ENCODE measurements at regions not wholly inside any gene's neighbourhood (a gene's known extent, or its start where the extent isn't known, plus 50 kb on each side); places are given as distances from the start of the nearest gene placed in this dataset.

DNA sequence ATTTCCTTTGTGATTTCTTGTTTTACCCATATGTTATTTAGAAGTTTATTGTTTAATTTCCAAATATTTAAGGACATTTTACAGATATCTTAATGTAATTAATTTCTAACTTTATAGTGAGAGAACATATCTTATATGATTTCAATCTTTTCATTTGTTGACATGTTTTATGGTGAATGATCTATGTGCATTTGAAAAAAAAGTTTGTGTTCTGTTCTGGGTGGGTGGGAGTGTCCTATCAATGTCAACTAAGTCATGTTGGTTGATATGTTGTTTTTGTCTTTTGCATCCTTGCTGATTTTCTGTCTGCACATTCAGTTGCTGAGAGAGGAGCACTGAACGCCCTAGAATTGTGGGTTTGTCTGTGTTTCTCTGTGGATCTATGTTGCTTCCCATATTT is 50.3 kb upstream of the CBFA2T3 start:
- H3K4me3 ChIP-seq (ENCODE audit: low read depth, low read length): no peak overlapping the region
- DNase-seq (ENCODE audit: low read depth): no peak
- TF ChIP-seq, protein P1, sequence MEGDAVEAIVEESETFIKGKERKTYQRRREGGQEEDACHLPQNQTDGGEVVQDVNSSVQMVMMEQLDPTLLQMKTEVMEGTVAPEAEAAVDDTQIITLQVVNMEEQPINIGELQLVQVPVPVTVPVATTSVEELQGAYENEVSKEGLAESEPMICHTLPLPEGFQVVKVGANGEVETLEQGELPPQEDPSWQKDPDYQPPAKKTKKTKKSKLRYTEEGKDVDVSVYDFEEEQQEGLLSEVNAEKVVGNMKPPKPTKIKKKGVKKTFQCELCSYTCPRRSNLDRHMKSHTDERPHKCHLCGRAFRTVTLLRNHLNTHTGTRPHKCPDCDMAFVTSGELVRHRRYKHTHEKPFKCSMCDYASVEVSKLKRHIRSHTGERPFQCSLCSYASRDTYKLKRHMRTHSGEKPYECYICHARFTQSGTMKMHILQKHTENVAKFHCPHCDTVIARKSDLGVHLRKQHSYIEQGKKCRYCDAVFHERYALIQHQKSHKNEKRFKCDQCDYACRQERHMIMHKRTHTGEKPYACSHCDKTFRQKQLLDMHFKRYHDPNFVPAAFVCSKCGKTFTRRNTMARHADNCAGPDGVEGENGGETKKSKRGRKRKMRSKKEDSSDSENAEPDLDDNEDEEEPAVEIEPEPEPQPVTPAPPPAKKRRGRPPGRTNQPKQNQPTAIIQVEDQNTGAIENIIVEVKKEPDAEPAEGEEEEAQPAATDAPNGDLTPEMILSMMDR (IDR thresholded peaks at IDR 0.05; ENCODE audit: insufficient read depth, low read depth, low read length, missing control alignments): no peak

DNA sequence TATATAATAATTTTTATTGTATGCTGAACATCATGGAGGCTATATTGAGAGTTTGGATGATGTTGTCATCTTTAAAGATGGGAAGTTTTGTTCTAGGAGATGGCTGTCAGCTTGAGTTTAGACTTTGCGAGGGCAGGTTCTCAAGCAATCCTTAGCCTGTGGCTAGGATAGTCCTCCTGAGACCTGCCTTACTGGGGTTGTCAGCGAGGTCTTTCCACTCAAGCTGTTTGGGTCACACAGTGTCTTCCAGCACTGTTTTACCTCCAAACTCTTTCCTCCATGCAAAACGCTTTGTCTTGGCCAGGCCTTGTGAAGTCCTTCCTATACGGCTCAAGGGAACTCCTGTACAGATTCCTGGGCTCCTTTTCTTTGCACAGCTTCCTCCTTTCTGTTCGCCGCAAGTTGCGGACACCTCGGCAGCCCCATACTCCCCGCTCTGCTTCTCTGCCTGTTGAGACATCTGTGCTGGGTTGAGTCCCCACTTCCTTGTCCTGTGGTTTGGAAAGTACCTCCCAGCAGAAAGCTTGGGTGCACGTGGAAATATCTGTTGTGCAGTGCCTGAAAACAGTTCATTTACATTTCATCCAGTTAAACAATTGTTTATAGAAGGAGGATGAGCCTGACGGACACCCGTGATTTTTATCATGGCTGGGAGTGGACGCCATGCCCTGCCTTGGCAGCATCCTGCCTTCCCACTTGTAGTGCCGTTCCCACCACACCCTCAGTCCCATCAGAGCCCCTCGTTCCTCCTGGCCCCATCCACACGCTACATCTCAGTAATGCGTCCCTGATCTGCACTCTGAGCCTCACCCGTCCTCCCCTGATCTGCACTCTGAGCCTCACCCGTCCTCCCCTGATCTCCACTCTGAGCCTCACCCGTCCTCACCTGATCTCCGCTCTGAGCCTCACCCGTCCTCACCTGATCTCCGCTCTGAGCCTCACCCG is 55.0 kb upstream of the CBFA2T3 start:
- DNase-seq (ENCODE audit: low read depth): peak; percentile 88
- H3K4me3 ChIP-seq (ENCODE audit: low read depth, low read length): no peak overlapping the region
- TF ChIP-seq, protein P1 (IDR thresholded peaks at IDR 0.05; ENCODE audit: insufficient read depth, low read depth, low read length, missing control alignments): no peak

DNA sequence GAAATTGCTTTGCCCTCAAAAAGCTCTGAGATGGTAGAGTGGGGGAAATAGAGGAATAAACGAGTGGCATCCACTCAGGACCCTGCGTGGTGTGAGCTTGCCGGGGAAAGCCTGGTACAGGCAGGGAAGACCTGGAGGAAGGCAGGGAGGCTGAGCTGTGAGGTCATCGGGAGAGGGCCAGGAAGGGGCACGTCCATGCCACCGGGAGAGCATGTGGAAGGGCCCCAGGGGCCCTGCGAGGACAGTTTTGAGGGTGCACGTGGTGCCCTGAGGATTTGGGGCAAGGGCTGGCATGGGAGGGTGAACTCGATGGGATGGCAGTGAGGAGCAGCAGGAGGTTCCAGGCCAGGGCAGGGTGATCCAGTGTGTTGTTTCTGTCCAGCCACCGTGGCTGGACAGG is 56.3 kb upstream of the CBFA2T3 start:
- TF ChIP-seq, protein P1 (IDR thresholded peaks at IDR 0.05; ENCODE audit: insufficient read depth, low read depth, low read length, missing control alignments): no peak
- H3K4me3 ChIP-seq (ENCODE audit: low read depth, low read length): no peak overlapping the region
- no peak for DNase-seq (ENCODE audit: low read depth)

DNA sequence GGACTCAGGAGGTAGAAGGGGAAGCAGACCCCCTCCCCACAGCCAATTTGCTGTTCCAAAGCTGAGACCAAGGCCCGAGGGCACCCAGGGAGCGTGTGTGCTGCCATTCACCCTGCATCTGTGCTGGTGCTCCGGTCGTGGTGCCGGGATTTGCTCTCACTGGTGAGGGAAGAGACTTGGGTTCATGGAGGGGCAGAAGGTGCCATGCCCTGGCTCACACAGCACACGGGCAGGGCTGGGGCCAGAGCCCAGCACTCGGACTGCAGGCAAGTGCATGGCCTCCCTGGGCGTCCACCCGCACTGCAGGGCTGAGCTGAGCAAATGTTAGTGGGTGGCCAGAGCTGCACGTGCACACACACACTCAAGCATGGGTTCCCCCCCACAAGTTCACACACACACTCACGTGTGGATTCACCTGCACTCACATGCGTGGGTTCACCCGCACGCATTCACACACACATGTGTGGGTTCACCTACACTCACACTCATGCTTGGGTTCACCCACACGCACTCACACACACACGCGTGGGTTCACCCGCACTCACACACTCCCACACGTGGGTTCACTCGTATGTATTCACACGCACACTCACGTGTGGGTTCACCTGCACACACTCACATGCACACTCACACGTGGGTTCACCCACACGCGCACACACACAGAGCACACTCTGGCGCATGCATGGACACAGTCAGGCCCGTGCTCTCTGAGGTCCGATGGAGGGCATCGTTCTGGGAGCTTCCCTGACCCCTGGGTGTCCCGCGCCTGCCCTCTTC is 57.0 kb upstream of the CBFA2T3 start:
- no peak overlapping the region for H3K4me3 ChIP-seq (ENCODE audit: low read depth, low read length)
- TF ChIP-seq, protein P1 (IDR thresholded peaks at IDR 0.05; ENCODE audit: insufficient read depth, low read depth, low read length, missing control alignments): no peak
- no peak for DNase-seq (ENCODE audit: low read depth)

DNA sequence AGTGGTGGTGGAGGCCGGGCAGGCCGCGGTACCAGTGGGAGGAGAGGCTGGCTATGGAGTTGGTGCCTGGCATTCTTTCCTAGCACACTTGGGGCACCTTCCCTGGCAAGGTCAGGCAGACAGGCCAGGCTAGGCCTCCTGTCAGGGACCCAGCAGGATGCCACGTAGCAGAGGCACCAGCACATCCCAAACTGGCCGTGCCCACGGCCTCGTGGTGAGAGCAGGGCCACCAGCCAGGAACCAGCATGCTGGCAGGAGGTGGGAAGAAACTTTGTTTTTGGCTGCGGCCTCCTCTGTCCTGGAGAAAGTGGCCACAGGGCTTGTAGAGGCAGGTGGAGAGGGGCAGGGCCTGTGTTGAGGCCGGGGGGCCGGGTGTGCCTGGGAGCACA is 57.6 kb upstream of the CBFA2T3 start:
- TF ChIP-seq, protein P1 (IDR thresholded peaks at IDR 0.05; ENCODE audit: insufficient read depth, low read depth, low read length, missing control alignments): no peak
- H3K4me3 ChIP-seq (ENCODE audit: low read depth, low read length): no peak overlapping the region
- DNase-seq (ENCODE audit: low read depth): no peak

DNA sequence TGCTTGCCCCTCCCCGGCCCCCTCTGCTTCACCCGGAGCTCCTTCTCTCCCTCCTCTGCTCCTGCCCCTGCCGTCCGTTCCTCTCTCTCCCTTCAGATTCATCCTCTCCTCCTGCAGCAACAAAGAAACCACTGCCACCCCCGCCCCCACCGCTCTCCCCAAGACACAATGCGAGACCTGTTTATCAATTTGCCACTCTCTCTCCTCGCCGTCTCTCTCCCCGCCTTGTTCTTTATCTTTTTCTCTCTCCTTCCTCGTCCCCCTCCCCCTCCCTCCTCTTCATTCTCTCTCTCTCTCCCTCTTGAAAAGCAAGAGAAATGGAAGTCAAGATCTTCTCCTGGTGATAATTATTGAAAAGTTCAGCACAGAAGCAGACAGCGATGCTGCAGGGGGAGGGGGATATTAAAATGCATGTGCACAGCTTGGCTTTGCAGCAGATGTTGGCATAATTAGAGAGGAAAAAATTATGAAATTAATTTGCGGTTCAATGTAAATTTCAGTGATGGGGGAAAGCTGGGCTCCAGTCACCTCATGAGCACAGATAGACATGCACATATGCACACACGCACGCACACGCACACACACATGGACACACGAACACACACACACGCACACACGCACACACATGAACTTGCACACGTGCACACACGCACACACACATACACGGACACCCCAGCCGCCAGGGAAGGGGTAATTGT is 58.1 kb upstream of the CBFA2T3 start:
- TF ChIP-seq, protein P1 (IDR thresholded peaks at IDR 0.05; ENCODE audit: insufficient read depth, low read depth, low read length, missing control alignments): no peak
- DNase-seq (ENCODE audit: low read depth): no peak
- no peak overlapping the region for H3K4me3 ChIP-seq (ENCODE audit: low read depth, low read length)

All from GM12865 (cell line).